Hematopoietic multipotent progenitor cell treated with erythropoietin and hydrocortisone succinate and interleukin-3 and kit ligand, for 17 days (in vitro differentiated cells): ENCODE measurements at regions not wholly inside any gene's neighbourhood (a gene's known extent, or its start where the extent isn't known, plus 50 kb on each side); places are given as distances from the start of the nearest gene placed in this dataset.

Source experiments
- DNase-seq: peaks from one replicate; pipeline ENCODE4 v3.0.0-alpha.2; 2015; ENCODE audit warnings: low spot score

DNA sequence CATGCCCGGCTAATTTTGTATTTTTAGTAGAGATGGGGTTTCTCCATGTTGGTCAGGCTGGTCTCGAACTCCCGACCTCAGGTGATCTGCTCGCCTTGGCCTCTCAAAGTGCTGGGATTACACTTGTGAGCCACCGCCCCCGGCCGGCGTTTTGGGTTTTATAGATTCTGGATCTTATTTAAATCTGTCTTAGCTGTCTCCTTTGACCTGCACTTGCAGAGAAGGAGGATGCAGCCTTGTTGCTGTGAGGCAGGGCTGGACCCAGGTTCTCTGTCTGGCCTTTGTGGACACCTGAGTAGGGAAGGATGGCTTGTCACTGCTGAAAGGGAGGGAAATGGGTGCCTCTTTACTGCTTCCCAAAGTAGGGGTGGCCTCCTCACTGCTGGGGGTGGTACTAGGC, 83.0 kb upstream of the HS6ST1 start:
- DNase-seq: no peak

DNA sequence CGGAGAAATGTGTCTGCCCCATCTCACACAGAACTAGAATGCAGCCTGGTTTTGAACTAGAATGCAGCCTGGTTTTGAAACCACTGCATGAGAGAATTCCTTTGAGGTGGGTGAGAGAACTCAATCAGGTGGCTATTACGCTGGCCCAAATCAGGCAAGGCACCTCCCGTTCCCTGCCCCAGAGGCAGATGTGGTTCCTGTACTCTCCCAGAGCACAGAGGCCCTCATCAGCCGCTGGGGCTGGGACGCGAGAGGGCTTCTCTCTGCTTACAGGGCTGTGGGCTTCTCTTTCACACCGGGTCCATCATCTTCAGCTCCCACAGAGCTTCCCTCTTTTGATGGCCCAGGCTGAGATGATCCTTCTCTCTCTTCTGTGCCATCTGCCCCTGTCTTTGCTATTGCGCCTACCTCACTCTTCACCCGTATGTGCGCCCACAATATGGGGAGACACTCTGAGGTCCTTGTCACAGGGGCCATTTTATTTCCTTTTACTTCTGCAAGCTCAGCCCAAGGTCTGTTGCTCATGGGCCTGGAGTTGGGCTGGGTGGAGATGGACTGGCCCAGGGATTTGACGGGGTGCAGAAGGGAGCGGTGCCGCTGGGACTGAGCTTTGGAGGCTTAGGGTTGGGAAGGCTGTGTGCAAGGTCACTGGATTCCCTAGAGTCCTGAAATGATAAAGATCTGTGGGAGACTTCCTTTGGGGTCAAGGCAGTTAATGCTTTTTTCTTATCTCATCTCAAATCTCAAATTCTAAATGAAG, 84.4 kb upstream of the HS6ST1 start:
- DNase-seq: no peak

DNA sequence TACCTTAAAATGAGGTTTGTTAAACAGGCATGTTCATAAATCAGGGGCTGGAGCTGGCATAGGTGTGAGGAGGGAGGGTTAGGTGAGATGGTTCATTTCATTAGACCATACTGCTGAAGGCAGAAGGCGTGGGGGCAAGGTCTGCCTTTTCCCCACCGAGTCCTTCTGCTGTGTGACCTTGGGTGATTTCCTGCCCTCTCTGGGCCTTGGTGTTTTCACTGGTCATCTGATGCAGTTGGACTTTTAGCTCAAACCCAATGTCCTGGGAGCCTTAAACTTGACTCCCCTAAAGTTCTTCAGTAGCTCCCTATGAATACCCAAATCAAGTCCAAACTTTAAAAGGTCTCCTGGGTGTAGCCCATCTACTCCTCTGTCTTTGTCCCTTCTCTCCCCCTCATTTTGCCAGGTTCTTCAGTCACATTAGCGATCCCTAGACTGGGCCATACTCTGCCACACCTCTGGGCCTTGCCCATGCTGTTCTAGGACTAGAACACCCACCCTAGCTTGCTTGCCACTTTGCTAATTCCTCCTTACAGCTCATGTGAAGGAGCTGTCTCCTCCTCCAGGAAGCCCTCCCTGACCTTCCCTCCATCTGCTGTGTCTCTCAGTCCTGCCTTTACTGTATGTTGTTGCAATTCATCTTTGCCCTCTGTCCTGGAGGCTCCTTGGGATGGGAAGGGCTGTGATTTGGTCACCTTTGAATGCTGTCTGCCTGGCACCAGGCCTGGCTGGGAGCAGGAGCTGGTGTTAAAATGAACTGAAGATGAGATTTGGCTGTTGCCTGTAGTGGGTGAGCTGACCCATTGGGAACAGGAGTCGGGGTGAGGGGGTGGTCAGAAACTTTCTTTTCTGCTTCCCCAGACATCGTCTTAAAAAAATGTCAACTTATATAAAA, 85.4 kb upstream of the HS6ST1 start:
- no peak for DNase-seq

DNA sequence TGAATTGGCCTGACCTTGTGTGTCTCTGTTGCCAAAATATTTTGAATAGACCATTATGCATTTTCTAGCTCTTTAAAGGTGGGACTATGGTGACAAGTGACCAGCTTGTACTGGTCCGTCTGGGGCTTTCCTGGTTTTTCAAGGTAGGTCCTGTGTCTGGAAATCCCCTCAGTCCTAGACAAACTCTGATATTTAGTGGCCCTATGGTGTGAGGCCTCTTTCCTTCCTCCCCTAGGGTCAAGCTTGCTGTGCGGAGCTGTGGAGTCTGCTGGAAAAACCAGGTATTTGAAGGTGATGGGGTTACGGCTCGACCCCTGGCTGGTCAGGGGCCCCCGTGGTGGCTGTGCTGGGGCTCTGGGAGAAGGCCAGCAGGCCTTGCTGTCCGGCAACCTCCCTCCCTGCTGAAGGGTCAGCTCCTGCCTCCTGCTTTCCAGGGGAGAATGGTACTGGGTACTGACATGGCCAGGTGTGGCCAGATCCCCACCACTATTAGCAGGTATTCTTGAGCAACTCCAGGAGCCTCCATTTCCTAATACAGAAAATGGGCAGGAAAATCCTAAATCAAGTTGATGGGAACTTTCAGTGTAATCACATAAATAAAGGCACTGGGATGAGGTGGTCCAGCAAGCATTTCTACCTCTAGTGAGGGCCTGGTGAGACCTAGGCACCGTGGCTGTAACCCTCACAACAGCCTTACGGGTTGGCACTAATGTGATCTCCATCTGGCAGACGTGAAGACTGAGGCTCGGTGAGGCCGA, 86.2 kb upstream of the HS6ST1 start:
- no peak for DNase-seq

DNA sequence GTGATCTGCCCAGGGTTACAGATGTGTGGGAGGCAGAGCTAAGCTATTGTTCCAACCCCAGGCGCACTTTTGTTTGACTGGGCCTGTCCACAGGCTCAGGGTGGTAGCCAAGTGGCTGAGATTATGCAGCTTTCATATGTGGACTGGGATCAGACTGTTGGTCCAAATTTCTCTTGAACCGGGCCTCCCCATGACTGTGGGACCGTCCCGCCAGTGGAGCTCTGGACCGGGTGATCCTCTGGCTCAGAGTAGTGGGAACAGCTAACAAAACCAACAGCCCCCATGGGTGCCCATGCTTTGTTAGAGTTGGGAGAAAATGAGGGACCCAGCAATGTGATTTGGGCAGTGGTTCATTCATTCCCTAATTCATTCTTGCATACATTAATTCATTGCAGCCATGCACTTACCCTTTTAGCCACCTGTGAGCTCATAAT, 86.8 kb upstream of the HS6ST1 start:
- no peak for DNase-seq

DNA sequence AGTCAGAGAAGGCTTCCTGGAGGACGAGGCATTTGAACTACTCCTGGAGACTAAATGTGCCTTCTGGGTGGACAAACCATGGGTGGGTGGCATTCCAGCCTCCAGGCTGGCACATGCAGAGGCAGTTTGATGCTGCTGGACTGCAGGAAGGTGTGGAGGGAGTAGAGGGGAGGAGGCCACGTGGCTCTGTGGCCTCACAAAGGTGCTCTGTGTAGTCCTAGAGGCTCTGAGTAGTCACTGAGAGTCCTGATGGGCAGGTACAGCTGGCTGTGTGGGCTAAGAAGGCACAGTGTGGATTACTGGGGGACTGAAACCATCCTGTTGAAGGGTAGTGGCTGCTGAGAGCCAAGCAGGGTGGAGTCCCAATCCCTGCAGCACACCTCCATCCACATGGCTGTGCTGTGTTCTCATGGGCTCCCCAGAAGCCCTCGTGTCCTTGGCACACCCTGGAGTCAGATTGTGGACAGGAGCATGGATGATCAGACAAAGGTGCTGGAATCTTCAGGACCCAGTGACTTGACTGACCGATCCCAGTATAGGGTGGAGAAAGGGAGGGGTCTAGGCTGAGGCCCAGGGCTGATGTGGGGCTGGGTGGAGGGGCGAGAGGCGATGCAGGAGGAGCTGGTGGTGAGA, 87.4 kb upstream of the HS6ST1 start:
- no peak for DNase-seq

DNA sequence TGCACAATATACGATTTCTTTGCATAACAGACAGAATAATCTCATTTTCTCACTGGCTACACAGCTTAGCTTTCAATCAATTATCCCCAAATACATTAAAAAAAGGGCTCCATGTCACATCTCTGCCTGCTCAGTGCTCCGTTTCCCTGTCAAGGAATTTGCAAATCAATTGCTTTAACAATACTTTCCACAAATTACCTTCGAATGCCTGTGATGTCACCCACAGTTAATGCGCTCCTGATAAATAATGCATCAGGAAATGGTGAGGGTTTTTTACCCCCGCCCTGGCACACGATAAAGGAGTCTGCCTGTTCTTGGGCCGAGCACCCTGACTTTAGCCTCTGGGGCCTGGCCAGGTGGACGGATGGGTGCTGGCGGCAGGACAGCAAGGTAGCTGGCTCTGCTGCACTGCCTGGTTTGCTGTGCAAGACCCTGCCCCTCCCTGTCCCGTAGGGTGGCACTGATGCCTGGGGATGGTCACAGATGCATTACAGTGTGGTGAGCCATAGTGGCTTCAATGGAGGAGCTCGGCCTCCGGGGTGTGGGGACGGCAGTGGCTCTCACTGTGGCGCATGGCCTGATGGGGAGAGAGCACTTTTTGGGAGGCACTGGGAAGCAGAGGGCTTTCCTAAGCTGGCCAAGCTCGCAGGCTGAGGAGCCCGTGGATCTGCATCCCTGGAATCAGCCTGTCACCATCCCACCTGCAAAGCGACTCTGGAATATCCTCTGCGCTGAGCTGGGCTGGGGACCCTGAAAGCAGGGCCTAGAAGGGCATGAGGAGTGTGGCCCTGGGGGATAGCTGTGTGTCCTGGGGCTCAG, 88.3 kb upstream of the HS6ST1 start:
- DNase-seq: no peak

DNA sequence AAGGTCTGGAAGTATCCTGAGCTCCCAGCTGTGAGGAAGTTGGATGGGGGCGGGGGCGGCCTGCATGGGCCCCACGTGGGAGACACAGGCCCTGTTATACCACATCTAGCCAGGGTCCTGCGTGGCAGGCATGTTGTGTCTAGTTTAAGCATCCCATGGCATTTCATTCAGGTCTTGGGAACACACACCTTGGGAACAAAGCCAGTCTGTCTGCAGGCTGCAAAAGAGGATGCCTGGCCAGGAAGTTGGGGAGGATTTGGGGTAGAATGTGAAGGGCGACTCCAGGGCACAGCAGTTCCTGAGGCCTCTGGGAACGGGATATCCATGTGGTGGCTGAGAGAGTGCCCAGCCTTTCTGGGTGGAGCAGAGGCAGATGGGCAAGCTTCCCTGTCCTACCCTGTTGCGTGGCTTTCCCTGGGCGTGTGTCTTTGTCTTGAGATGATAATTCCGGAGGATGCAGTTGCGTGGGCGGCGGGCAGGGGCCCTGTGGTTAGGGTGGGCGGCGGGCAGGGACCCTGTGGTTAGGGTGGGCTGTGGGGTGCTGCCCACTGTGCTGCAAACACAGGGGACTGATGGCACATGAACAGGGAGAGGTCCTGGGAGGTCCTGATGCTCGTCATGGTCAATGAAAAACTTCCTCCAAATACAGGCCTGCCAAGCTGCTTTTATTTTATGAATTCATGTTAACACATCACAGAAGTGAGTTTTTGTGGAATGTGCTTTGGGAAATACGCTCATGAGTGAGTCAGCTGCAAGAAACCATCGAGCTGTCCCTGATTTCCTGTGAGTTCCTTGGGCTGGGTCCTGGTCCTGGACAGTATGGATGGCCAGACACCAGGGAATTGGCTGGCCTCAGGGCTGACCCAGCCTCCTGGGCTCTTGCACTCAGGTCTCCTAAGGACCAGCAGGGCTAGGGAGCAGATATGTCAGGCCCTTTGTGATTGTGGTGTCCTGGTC, 90.0 kb upstream of the HS6ST1 start:
- no peak for DNase-seq

DNA sequence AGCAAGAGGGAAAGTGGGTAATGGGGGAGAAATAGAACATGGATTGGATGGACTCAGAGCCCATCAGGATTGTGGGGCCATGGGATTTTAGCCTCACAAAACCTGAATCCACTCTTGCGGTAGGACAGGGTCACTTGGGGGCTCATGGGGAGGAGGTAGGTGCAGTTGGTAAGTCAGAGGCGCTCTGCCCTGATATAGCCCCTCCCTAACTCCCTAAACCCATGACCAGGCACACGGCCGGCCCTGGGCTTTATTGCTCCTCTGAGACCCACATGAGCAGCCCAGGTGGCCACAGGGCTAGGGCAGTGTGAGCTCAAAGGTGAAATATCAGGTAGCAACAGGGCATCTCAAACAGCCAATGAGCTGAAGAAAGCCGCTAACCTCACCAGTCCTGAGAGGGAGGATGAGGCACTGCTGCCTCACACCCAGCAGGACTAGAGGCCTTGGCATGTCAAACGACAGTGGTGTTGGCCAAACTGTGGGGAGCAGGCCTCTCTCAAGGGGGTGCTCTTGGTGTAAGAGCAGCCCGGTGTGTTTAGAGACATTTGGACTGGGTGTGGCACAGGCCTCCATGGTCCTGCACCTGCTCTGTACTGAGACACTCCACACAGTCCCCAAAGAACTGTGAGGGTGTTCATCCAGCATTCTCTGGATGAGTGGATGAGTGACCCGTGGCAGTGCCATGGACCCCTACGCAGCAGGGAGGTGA, 90.8 kb upstream of the HS6ST1 start:
- no peak for DNase-seq

DNA sequence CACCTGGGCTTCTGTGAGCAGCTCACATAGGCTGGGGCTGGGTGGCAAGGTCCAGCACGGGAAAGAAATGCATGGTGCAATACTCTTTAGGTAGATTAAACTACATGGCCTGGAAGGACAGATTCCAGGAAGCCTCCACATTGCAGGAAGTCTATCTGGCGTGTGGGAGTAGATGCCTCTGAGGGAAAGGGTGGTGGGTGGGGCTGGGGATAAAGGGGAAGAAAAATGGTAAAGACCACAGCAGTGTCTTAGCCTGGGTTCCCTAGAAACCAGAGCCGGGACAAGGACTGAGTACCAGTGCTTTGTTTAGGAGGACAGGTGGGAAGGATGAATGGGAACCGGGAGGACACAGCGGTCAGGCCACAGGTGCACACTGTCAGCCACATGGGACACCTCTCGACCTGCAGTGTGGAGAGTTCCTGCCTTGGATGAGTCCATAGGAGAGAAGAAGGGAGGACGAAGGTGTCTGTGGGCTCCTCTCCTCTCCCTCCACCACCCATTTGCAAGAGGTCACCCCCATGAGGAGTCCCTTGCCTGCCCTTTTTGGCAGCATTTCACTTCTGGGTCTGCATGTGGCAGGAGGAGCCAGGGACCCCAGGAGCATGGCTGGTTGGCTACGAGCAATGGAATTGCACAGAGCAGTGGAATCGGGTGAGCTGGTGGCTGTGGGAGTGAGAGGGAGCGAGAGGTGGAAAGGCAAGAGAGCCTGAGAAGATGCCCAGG, 91.5 kb upstream of the HS6ST1 start:
- no peak for DNase-seq

DNA sequence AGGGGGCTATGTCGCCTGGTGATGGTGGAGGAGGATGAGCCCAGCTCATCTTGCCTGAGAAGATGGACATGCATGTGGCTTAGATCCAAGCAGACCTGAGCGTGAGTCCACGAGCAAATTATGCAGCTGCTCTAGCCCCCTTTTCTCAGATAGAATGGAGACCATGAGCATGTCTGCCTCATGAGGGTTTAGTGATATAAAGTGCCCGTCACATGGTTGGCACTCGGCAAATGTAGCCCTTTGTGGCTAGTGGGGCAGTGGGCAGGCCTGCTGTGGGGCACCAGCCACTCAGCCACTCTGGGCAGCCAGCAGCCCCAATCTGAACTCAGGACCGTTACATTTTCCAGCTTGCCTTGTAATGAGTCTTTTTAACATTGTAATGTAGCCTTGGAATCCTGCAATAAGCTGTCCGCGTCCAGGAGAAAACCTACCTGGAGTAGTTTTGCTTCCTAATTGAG, 92.1 kb upstream of the HS6ST1 start:
- no peak for DNase-seq

DNA sequence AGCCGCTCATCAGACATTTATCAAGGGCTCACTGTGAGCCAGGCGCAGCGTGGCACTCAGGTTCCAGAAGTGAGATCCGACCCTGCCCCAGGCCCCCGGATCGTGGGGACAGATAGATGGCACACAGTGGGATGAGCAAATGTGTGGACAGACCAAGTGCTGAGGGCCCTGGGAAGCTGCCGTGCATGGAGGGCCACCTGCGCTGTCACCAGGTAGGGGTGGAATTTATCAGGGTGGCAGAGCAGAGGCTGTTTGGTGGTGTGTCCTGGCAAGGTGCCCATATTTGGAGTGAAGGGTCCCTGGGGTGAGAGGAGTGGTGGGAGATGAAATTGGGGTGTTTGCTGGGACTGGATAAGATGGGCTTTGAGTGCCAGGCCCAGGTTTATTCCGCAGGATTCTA, 92.8 kb upstream of the HS6ST1 start:
- no peak for DNase-seq

DNA sequence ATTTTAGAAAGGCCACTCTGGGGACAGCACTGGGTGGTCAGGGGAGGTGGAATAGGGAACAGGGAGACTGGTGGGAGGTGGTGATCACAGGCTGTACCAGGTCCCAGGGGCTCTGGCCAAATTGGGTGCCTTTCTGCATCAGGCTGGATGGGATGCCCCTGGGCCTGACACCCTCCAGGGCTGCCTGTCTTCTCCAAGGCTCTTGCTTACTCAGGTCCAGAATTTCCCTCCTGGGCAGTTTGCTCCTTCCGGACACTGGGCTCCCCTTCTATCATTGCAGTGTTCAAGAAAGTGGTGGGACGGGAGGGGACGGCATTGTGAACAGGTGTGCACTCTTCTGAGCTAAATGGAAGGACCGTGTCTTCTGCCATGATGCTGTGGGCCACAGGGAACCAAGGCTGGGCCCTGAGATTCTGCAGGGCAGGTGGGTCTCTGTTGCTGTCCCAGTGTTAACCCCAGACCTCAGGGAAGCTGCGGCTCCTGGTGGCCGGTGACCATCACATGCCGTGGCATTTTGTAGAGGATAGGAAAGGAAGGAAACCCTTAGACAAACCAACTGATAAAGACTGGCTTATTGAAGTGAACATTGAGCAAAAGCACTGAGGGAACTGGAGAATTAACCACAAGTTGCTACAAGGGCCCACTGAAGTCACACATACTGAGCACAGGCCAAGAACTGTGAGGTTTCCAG, 93.7 kb upstream of the HS6ST1 start:
- DNase-seq: no peak

DNA sequence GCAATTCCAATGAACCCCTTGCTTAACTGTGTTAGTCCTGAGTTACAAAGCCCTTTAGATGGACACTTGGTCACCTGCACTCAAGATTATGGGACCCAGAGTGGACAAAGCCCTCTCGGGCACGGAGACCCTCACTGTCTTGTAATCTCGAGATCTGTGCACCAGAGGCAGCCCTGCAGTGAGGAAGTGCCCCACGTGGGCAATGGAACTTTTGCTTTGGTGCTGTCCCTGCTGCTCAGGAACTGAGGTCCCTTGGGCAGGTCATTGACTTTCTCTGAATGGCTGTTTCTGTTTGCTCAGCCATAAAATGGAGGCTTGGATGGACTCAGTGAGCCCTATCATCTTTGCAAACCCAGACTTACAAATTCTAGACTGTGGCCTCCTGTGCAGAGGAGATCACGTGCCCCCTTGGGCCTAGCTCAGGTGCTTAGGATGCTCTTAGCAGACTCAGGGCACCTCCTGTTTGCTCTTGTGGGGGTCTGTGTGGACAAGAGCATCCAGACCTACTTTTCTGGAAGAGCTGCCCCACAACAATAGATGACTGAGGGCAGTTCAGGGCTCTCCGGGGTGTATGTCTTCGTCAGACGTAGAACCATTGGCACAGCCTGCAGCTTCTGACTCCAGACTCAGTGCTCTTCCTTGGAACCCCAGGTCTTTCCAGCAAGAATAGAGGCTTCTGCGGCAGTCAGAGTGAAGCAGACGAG, 94.5 kb upstream of the HS6ST1 start:
- no peak for DNase-seq

DNA sequence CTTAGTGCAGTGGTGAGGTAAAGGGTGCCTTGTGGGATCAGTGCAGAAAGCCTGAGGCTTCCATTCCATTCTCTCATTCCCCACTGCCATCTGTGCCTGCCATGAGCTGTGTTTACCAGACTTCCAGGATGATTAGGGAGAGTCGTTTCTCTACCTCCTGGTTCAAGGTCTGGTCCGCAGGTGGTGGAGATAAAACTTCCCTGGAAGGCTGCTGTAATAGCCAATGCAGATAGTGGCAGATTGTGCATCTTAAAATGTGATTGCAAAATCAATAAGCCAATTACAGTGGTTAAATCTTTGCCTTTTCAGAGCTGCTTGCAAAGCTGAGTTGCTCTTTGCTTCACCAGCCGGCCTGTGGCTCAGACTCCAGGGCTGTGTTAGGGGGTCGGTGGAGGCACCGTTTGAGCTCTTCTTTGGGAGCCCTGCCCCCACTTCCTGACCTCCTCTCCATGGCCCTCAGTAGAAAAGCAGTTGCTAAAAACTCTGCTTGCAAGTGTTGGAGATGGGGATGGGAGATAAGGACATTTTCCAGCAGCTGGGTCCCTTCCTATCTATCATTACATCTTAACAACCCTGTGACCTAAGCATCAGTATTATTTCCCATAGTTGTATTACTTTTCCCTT, 95.2 kb upstream of the HS6ST1 start:
- DNase-seq: no peak

DNA sequence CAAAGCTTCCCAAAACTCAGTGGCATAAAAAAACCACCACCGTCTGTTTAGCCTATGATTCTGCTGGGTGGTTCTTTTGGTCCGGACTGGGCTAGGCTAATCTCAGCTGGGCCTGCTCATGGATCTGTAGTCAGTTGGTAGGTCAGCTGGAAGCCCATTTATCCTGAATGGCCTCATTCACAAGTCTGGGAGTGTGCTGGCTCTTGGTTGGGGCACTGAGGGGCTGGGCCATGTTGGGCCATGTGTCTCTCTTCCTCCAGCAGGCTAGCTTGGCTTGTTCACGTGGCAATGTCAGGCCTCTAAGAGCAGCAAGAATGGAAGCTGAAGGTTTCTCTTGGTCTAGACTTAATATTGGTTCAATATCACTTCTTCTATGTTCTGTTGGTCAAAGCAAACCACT, 95.7 kb upstream of the HS6ST1 start:
- no peak for DNase-seq
